AG09319 (cell line): ENCODE measurements at regions not wholly inside any gene's neighbourhood (a gene's known extent, or its start where the extent isn't known, plus 50 kb on each side); places are given as distances from the start of the nearest gene placed in this dataset.

ENCODE experiments used
- DNase-seq: peaks from one replicate; pipeline ENCODE4 v3.0.0-alpha.2; 2010; ENCODE audit warnings: low read depth; ENCODE audit errors: extremely low read depth
- TF ChIP-seq, protein P1 (sequence below): IDR thresholded peaks from 2 replicates; pipeline ENCODE4 v1.5.1; 2011; ENCODE audit warnings: low read depth, mild to moderate bottlenecking, inconsistent platforms, low read length, moderate library complexity

DNA sequence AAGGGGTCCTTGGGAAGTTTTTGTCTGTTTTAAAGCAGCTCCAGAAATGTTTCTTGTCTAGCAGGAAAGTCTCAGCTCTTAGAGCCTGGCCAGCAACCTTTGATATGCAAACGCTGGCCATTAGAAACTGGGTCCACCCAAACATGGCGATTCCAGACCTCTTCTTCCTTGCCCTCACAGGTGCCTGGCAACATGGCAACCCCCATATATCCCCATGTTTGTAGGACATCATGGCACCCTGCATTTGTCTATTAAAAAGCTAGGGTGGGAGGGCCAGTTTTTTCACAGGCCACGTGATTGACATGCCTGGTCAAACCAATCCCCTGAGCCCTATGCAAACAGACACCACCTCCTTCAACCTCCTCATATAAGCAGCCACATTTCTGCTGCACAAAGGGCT, 848.7 kb upstream of the FOXG1 start:
- DNase-seq = no peak
- TF ChIP-seq, protein P1, sequence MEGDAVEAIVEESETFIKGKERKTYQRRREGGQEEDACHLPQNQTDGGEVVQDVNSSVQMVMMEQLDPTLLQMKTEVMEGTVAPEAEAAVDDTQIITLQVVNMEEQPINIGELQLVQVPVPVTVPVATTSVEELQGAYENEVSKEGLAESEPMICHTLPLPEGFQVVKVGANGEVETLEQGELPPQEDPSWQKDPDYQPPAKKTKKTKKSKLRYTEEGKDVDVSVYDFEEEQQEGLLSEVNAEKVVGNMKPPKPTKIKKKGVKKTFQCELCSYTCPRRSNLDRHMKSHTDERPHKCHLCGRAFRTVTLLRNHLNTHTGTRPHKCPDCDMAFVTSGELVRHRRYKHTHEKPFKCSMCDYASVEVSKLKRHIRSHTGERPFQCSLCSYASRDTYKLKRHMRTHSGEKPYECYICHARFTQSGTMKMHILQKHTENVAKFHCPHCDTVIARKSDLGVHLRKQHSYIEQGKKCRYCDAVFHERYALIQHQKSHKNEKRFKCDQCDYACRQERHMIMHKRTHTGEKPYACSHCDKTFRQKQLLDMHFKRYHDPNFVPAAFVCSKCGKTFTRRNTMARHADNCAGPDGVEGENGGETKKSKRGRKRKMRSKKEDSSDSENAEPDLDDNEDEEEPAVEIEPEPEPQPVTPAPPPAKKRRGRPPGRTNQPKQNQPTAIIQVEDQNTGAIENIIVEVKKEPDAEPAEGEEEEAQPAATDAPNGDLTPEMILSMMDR = no peak

DNA sequence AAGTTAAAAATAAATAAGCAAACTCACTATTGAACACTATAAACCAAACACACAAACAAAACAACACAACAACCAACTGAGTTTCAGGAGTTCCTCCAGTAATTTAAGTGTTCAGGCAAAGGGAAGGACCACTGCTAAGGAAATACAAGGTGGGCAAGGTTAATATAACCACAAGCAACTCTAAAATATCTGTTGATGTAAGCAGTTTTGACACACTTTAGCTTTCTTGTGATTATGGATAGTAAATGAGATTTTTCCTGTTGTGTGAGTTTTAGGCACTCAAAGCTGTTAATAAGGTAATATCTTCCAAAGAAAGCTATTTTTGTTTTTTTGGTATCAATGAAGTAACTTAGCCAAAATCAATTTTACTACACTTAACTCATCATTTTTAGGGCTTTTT, 839.1 kb upstream of the FOXG1 start:
- DNase-seq = no peak
- TF ChIP-seq, protein P1 = no peak

DNA sequence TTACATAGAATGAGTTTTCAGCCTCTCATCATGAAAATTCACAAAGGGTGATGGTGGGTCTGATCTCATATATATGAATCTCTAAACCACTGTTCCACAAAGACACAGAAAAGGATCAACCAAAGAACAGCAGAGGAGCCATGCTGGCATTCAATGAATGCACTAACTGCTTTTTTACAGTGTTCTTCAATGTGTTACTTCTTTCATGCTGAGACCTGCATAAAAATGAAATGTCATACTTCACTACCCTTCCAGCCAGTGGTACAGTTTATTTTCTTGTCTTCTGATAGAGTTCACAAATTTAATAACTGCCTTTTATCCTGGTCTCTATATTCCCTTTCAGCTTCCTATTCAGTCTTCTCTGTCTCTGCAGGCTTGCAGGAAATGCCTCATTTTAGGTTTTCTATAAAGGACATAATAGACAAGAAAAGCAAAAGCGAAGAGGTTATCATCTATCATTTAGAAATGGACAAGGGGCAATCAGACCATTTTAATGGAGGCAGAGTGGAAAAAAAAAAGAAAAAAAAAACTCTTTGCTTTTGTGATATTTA, 836.7 kb upstream of the FOXG1 start:
- TF ChIP-seq, protein P1 = no peak
- DNase-seq = no peak

DNA sequence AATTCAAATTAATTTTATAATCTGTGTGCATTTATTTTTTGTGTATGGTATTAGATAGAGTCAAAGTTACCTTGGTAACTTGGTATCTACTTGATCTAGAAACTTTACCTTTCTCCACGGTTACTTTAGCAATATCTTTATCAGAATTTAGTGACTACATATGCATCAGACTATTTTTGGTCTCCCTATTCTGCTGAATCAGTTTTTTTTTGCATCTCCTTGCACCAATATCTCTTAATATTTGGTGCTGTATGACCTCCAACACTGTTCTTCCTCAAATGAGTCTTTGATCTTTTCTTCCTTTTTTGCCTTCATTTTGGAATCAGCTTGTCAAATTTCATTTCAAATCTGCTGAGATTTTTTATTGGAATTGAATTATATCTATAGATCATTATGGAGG, 828.2 kb upstream of the FOXG1 start:
- no peak for DNase-seq
- TF ChIP-seq, protein P1 = no peak

DNA sequence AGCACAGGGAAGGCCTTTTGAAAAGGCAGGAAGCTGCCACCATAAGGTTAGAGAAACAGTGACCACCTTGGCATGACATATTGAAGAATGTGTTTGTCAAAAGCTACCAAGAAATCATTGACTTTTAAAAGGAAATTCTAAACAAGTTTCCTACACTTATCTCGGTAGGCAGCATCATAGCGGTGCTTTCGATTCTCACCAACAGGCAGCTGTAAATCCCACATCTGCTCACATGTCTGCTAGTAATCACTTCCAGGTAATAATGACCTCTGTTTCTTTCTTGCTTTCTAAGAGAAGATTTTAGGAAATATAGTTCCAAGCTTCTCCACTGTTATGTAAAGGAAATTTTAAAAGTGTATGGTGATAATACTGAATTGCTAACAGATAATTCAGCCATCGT, 821.1 kb upstream of the FOXG1 start:
- no peak for DNase-seq
- TF ChIP-seq, protein P1 = no peak

DNA sequence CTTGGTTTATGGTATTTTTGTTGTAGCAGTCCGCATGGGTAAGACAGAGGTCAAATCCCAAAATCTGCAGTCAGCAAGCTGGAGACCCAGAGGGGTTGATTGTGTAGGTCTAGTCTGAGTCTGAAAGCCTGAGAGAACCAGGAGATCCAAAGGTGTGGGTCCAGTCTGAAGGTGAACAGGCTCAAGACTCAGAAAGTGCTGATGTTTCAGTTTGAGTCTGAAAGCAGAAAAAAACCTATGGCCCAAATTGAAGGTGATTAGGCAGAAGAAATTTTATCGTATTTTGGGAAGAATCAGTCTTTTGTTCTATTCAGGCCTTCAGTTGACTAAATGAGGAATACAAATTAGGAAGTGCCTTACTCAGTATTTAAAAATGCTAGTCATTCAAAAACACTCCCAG, 807.8 kb upstream of the FOXG1 start:
- no peak for DNase-seq
- TF ChIP-seq, protein P1 = no peak

DNA sequence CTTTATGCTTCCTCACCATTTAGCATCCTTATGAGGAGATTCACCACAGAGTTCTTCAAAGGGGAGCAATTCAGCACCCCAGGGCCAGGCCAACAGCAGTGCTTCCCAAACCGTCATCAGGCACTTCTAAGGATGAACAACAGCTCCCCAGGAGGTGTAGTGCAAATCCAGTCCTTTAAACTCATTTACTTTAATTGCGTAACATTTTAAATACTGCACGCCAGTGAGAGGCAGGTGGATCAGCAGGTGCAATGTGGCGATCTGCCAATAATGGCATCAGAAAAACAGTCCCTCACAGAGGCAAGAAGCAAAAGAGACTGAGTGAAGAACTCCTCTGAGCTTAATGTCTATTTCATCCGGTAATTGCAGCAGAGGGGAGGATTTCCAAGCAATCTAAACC, 770.9 kb upstream of the FOXG1 start:
- no peak for DNase-seq
- TF ChIP-seq, protein P1 = no peak
